Progenitor cell of endocrine pancreas (in vitro differentiated cells): ENCODE measurements at regions not wholly inside any gene's neighbourhood (a gene's known extent, or its start where the extent isn't known, plus 50 kb on each side); places are given as distances from the start of the nearest gene placed in this dataset.

Source experiments
- DNase-seq: peaks from one replicate; pipeline ENCODE4 v3.0.0; 2021; ENCODE audit warnings: low spot score; ENCODE audit not compliant: unreplicated experiment
- H3K27ac Mint-ChIP-seq: 2 replicates; pipeline ENCODE4 v1.8.0; 2021; ENCODE audit warnings: mild to moderate bottlenecking, moderate library complexity, mixed read lengths
- H3K27me3 Mint-ChIP-seq: 2 replicates; pipeline ENCODE4 v1.8.0; 2021; ENCODE audit warnings: mixed read lengths
- H3K36me3 Mint-ChIP-seq: 2 replicates; pipeline ENCODE4 v1.8.0; 2022; ENCODE audit warnings: mixed read lengths; ENCODE audit not compliant: insufficient read depth
- H3K4me1 Mint-ChIP-seq: 2 replicates; pipeline ENCODE4 v1.8.0; 2021; ENCODE audit warnings: low read depth, mixed read lengths
- H3K4me3 Mint-ChIP-seq: 2 replicates; pipeline ENCODE4 v1.8.0; 2021; ENCODE audit warnings: low read depth, mild to moderate bottlenecking, moderate library complexity, mixed read lengths
- H3K9me3 Mint-ChIP-seq: 2 replicates; pipeline ENCODE4 v1.8.0; 2021; ENCODE audit warnings: low read depth, mixed read lengths
- TF ChIP-seq, protein P1 (sequence below): fragments of 200-600 bp; sonication (generic); IDR thresholded peaks from one replicate; pipeline ENCODE4 v1.5.0; 2021; ENCODE audit warnings: antibody characterized with exemption, mild to moderate bottlenecking; ENCODE audit not compliant: unreplicated experiment

DNA sequence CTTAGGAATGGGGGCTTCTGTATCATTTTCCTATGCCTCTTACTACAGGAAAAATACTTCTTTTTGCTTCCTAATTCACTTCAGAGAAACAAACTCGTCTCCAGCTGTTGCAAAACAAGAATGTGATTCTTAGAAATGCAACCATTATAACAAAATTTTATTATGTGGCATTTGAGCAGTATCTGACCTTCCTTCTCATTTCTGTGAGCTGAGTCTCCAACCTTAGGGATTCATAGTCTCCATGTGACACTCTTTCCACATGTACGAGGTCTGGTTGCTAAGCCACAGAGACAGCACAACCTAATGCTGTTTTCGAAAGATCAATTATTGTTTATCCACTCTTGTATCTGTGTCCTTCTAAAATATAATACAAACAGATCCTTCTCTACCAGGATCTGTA, 75.3 kb upstream of the RGS4 start:
- Mint-ChIP-seq H3K27ac (no peak overlapping the region), H3K9me3 (peaks cover 3% of the 10 kb centered on the region), H3K36me3 (no peaks in the 10 kb centered on the region), H3K4me1 (peaks cover 4% of the 10 kb centered on the region), H3K27me3 (no peaks in the 10 kb centered on the region), H3K4me3 (no peak overlapping the region)
- no peak for DNase-seq
- TF ChIP-seq, protein P1, sequence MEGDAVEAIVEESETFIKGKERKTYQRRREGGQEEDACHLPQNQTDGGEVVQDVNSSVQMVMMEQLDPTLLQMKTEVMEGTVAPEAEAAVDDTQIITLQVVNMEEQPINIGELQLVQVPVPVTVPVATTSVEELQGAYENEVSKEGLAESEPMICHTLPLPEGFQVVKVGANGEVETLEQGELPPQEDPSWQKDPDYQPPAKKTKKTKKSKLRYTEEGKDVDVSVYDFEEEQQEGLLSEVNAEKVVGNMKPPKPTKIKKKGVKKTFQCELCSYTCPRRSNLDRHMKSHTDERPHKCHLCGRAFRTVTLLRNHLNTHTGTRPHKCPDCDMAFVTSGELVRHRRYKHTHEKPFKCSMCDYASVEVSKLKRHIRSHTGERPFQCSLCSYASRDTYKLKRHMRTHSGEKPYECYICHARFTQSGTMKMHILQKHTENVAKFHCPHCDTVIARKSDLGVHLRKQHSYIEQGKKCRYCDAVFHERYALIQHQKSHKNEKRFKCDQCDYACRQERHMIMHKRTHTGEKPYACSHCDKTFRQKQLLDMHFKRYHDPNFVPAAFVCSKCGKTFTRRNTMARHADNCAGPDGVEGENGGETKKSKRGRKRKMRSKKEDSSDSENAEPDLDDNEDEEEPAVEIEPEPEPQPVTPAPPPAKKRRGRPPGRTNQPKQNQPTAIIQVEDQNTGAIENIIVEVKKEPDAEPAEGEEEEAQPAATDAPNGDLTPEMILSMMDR: no peak

DNA sequence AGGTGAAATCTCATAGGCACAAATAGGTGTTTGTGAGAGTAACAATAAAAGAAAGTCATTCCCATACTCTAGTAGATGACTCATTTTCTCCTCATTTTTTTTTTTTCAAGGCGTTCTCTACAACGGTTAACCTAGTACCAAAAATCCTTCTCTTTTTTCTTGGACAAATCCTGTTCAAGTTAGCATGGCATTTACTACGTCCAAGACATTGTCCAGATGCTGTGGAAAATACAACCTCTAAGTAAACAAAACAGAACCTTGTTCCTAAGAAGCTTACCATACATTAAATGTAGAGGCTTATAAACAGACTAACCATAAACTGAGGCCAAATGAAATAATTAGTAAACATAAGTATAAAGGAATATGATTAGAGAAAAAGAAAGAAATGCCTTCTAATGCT, 76.2 kb upstream of the RGS4 start:
- TF ChIP-seq, protein P1: no peak
- H3K36me3 Mint-ChIP-seq: no peaks in the 10 kb centered on the region
- H3K27ac Mint-ChIP-seq: no peak overlapping the region
- H3K9me3 Mint-ChIP-seq: peaks cover 3% of the 10 kb centered on the region
- peaks cover 4% of the 10 kb centered on the region for H3K4me1 Mint-ChIP-seq
- DNase-seq: no peak
- no peaks in the 10 kb centered on the region for H3K27me3 Mint-ChIP-seq
- H3K4me3 Mint-ChIP-seq: no peak overlapping the region

DNA sequence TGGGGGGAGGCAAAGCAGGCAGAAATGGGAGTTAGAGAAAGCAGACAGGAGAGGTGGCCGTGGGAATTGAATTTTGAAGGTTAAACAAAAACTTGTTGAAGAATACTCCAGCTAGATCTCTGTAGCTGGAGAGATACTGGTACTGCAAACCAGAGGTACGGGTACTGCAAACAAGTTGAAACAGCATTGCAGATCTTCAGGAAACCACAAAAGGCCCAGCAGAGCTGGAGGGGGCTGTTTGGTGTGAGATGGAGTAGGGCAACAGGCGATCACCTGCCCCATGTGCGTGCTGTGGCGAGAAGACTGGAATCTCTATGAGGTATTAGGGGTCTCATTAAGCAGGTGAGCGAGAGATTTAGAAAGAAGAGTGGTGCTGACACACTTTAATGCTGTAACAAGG, 77.7 kb upstream of the RGS4 start:
- Mint-ChIP-seq H3K27ac (peak overlapping the region; percentile 69), H3K36me3 (no peaks in the 10 kb centered on the region), H3K27me3 (no peaks in the 10 kb centered on the region), H3K4me1 (peaks cover 4% of the 10 kb centered on the region), H3K9me3 (peaks cover 3% of the 10 kb centered on the region), H3K4me3 (no peak overlapping the region)
- DNase-seq: no peak
- TF ChIP-seq, protein P1: no peak

DNA sequence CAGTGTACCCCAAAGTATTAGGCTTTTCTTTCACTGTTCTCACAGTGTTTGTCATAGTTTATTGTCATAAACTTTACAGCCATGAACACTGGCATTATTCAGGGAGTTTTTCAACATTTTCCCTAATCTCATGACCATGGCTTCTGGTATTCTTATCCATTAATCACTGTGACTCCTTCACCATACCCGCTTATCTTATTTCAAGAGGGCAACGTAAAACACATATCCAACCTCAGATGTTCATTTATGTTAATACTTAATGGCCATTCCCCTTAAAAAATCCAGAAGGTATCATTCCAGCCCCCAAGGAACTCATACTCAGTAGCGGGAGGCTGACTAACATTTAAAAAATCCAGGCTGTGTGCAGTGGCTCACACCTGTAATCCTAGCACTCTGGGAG, 78.5 kb upstream of the RGS4 start:
- peaks cover 3% of the 10 kb centered on the region for H3K9me3 Mint-ChIP-seq
- DNase-seq: no peak
- peaks cover 4% of the 10 kb centered on the region for H3K4me1 Mint-ChIP-seq
- H3K36me3 Mint-ChIP-seq: no peaks in the 10 kb centered on the region
- H3K27ac Mint-ChIP-seq: no peak overlapping the region
- H3K27me3 Mint-ChIP-seq: no peaks in the 10 kb centered on the region
- H3K4me3 Mint-ChIP-seq: no peak overlapping the region
- TF ChIP-seq, protein P1: no peak

DNA sequence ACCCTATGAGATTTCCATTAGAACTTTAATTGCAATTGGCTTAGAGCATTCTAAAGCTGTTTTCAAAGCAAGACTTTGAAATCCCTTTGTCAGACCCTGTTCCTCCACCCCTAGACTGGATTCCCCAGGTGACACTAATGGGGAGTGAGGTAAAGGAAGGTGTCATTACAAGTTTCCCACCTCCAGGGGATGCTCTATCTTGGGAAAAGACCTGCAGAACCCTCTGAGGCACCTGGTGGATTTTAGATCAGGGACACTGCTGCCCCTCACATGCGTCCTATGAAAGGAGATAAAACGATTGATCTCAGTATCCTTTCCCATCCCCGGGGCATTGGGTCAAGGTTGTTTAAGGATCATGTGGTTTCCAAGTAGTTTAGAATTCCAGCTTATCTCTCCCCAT, 80.3 kb upstream of the RGS4 start:
- H3K27ac Mint-ChIP-seq: no peak overlapping the region
- H3K27me3 Mint-ChIP-seq: no peaks in the 10 kb centered on the region
- H3K36me3 Mint-ChIP-seq: no peaks in the 10 kb centered on the region
- no peak overlapping the region for H3K4me3 Mint-ChIP-seq
- TF ChIP-seq, protein P1: peak; percentile 22
- H3K4me1 Mint-ChIP-seq: peaks cover 4% of the 10 kb centered on the region
- DNase-seq: no peak
- H3K9me3 Mint-ChIP-seq: peaks cover 3% of the 10 kb centered on the region
